CD14-positive monocyte (primary cell): ENCODE measurements at regions not wholly inside any gene's neighbourhood (a gene's known extent, or its start where the extent isn't known, plus 50 kb on each side); places are given as distances from the start of the nearest gene placed in this dataset.
"Not testable (repeated sequence)": the region's sequence is repeated elsewhere in the genome, so short reads cannot be mapped to it uniquely, and the experiment has no call there.

ENCODE experiments used
- DNase-seq, 3 donors: peaks; one replicate each; pipeline ENCODE4 v3.0.0-alpha.2; 2011 to 2022
- H2AFZ ChIP-seq: 2 replicates; pipeline ENCODE4 v1.6.0; 2012; ENCODE audit warnings: mild to moderate bottlenecking, low read depth, low read length, inconsistent platforms; ENCODE audit not compliant: insufficient read depth, poor library complexity, severe bottlenecking
- H3K27ac ChIP-seq, 2 donors: 1 replicate in 1 of 2; 2 replicates in 1 of 2; pipeline ENCODE4 v1.5.1; 2012 to 2013; ENCODE audit warnings: low read length in 2 of 2, control low read depth in 1 of 2, inconsistent platforms in 1 of 2, low read depth in 1 of 2, mild to moderate bottlenecking in 1 of 2
- H3K27me3 ChIP-seq, 2 donors: one replicate each; pipeline versions ENCODE4 v1.6.0 to v1.6.1; 2011 to 2013; ENCODE audit warnings: low read length in 2 of 2; ENCODE audit not compliant: control insufficient read depth in 2 of 2, insufficient read depth in 2 of 2
- H3K36me3 ChIP-seq, 2 donors: replicated peaks in 1 of 2; 1 replicate in 1 of 2; 2 replicates in 1 of 2; pipeline versions ENCODE4 v1.5.1 to v1.6.1; 2012 to 2013; ENCODE audit warnings: low read length in 2 of 2, control low read depth in 1 of 2, inconsistent platforms in 1 of 2, mild to moderate bottlenecking in 1 of 2; ENCODE audit not compliant: insufficient read depth in 2 of 2, control insufficient read depth in 1 of 2
- H3K4me1 ChIP-seq, 2 donors: 1 replicate in 1 of 2; 2 replicates in 1 of 2; pipeline versions ENCODE4 v1.5.1 to v1.6.1; 2012 to 2013; ENCODE audit warnings: low read length in 2 of 2, control low read depth in 1 of 2, inconsistent platforms in 1 of 2, mild to moderate bottlenecking in 1 of 2, moderate library complexity in 1 of 2; ENCODE audit not compliant: insufficient read depth in 2 of 2, control insufficient read depth in 1 of 2
- H3K4me2 ChIP-seq: replicated peaks from 2 replicates; pipeline ENCODE3; 2012; ENCODE audit warnings: low read length, moderate library complexity, mild to moderate bottlenecking; ENCODE audit not compliant: poor library complexity, severe bottlenecking; ENCODE audit errors: extremely low read depth
- H3K4me3 ChIP-seq, 3 experiments: fragments of 200-600 bp in 1 of 3; sonication (generic) in 1 of 3; replicated peaks in 1 of 3; 1 replicate in 2 of 3; 2 replicates in 1 of 3; pipeline ENCODE4 v1.5.1; 2011 to 2013; ENCODE audit warnings: low read length in 3 of 3, mild to moderate bottlenecking in 3 of 3, control low read depth in 2 of 3, low read depth in 2 of 3, inconsistent platforms in 1 of 3, moderate library complexity in 1 of 3
- H3K79me2 ChIP-seq: 2 replicates; pipeline ENCODE4 v1.6.0; 2012; ENCODE audit warnings: mild to moderate bottlenecking, control low read depth, inconsistent platforms, low read length, moderate library complexity; ENCODE audit not compliant: insufficient read depth
- H3K9ac ChIP-seq: 2 replicates; pipeline ENCODE4 v1.6.0; 2017; ENCODE audit warnings: low read length, mild to moderate bottlenecking; ENCODE audit not compliant: insufficient read depth, poor library complexity, severe bottlenecking
- H3K9me3 ChIP-seq, 2 donors: replicated peaks in 1 of 2; 1 replicate in 1 of 2; 2 replicates in 1 of 2; pipeline versions ENCODE4 v1.5.1 to v1.6.1; 2012 to 2013; ENCODE audit warnings: low read length in 2 of 2, control low read depth in 1 of 2; ENCODE audit not compliant: control insufficient read depth in 1 of 2, insufficient read depth in 1 of 2
- H4K20me1 ChIP-seq: 2 replicates; pipeline ENCODE4 v1.6.0; 2012; ENCODE audit warnings: mild to moderate bottlenecking, low read length, control low read depth, moderate library complexity; ENCODE audit not compliant: insufficient read depth
- H3K27ac Mint-ChIP-seq, 7 donors: one replicate each; pipeline ENCODE4 v1.8.0; 2020; ENCODE audit warnings: mild to moderate bottlenecking in 7 of 7, mixed read lengths in 7 of 7, moderate library complexity in 6 of 7, inconsistent platforms in 2 of 7
- H3K27me3 Mint-ChIP-seq, 3 donors: one replicate each; pipeline ENCODE4 v1.8.0; 2021 to 2022; ENCODE audit warnings: low read depth in 3 of 3, mild to moderate bottlenecking in 3 of 3, mixed read lengths in 3 of 3, moderate library complexity in 3 of 3, inconsistent platforms in 1 of 3
- H3K36me3 Mint-ChIP-seq, 2 donors: one replicate each; pipeline ENCODE4 v1.8.0; 2020; ENCODE audit warnings: mixed read lengths in 2 of 2, inconsistent platforms in 1 of 2, mild to moderate bottlenecking in 1 of 2
- H3K4me1 Mint-ChIP-seq: one replicate; pipeline ENCODE4 v1.8.0; 2020; ENCODE audit warnings: mild to moderate bottlenecking, mixed read lengths
- H3K4me3 Mint-ChIP-seq, 2 donors: one replicate each; pipeline ENCODE4 v1.8.0; 2020; ENCODE audit warnings: mild to moderate bottlenecking in 2 of 2, mixed read lengths in 2 of 2, moderate library complexity in 1 of 2
- H3K9me3 Mint-ChIP-seq, 7 donors: one replicate each; pipeline ENCODE4 v1.8.0; 2020 to 2022; ENCODE audit warnings: mixed read lengths in 7 of 7, mild to moderate bottlenecking in 6 of 7, moderate library complexity in 6 of 7, inconsistent platforms in 2 of 7
- CTCF ChIP-seq: fragments of 200-600 bp; IDR thresholded peaks from one replicate; pipeline ENCODE4 v1.8.0; 2022; ENCODE audit warnings: antibody characterized with exemption, mild to moderate bottlenecking
- WGBS: methylation state at CpG from one replicate; pipeline ENCODE4 v1.1.5; 2013; ENCODE audit warnings: missing lambda C conversion rate; ENCODE audit not compliant: insufficient coverage; 5-methylcytosine and 5-hydroxymethylcytosine counted together
- intact Hi-C, 2 donors: fragments of 100-400 bp; cut with micrococcal nuclease; formaldehyde crosslinking; loops; one replicate each; pipeline versions ENCODE4 v1.15.0 to v1.15.1; 2023

GRCh38 chr14:34275078-34275477 lies 187.0 kb downstream of the SPTSSA start:
- no peaks in the 10 kb centered on the region for H3K36me3 Mint-ChIP-seq
- intact Hi-C loops = no loop called here
- no peaks in the 10 kb centered on the region for H3K4me1 Mint-ChIP-seq
- TF ChIP-seq CTCF = no peak
- no peak overlapping the region for H3K4me3 Mint-ChIP-seq
- no peaks in the 10 kb centered on the region for H3K36me3 ChIP-seq
- no peak for DNase-seq
- H3K9ac ChIP-seq = no peak overlapping the region
- peaks cover 3 to 8% (median 4%) of the 10 kb centered on the region in 3 donors for H3K27me3 Mint-ChIP-seq
- H2AFZ ChIP-seq = no peak overlapping the region
- no peak overlapping the region for H3K4me2 ChIP-seq
- H3K79me2 ChIP-seq = no peaks in the 10 kb centered on the region
- H3K27ac Mint-ChIP-seq = no peak overlapping the region
- H4K20me1 ChIP-seq = no peaks in the 10 kb centered on the region
- H3K4me3 ChIP-seq = no peak overlapping the region
- WGBS = no CpG with 5 or more reads among the region's 4 CpGs
- no peak overlapping the region for H3K27ac ChIP-seq
- peaks cover 0 to 2% of the 10 kb centered on the region in 2 donors for H3K27me3 ChIP-seq
- no peaks in the 10 kb centered on the region for H3K4me1 ChIP-seq
- peaks cover 0 to 7% (median 1%) of the 10 kb centered on the region in 7 donors for H3K9me3 Mint-ChIP-seq
- no peaks in the 10 kb centered on the region for H3K9me3 ChIP-seq

- H3K36me3 Mint-ChIP-seq, H3K79me2 ChIP-seq, DNase-seq, intact Hi-C loops, H3K27me3 ChIP-seq, H3K4me3 ChIP-seq, H3K4me1 Mint-ChIP-seq, H3K9me3 ChIP-seq, H3K27ac Mint-ChIP-seq, H3K36me3 ChIP-seq, H4K20me1 ChIP-seq, H3K4me3 Mint-ChIP-seq, H3K4me1 ChIP-seq, H3K9me3 Mint-ChIP-seq, H2AFZ ChIP-seq, H3K4me2 ChIP-seq, H3K27me3 Mint-ChIP-seq, H3K27ac ChIP-seq, H3K9ac ChIP-seq: not testable (repeated sequence)
- WGBS = no CpG with 5 or more reads among the region's 4 CpGs
Measured at GRCh38 chr14:34273716-34274115, 188.3 kb downstream of the SPTSSA start.
